ENCODE measurements at regions not wholly inside any gene's neighbourhood (a gene's known extent, or its start where the extent isn't known, plus 50 kb on each side); places are given as distances from the start of the nearest gene placed in this dataset.

DNA sequence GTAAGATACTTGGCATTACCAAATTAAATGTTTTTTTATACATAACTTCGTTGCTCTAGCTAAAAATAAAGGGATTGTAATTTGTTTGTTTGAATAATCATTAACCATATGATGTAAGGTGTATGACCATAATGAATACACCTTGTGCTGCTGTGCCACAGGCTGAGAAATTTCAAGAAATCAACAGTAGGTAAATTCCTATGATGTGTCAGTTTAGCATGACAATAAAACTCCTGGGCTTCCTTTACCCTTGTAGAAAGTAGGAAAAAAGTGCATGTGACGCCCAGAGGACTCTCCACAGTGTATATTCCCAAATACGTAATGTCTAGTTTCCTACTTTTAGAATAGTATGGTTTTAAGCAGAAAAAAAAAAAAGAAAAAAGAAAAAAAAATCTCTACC lies 208.1 kb downstream of the SATB1 start:
- no peaks in the 10 kb centered on the region for H4K20me1 ChIP-seq (replicated peaks in 1 of 2; ENCODE audit: control insufficient read depth in 1 of 2, insufficient read depth in 2 of 2, low read length in 2 of 2)
- H3K18ac ChIP-seq (ENCODE audit: extremely low read depth, low read length): no peak overlapping the region
- no peak overlapping the region for H2BK12ac ChIP-seq (ENCODE audit: low read depth, low read length)
- no peak for DNase-seq (ENCODE audit: low read depth in 1 of 2, low spot score in 2 of 2)
- no peak overlapping the region for H3K4me2 ChIP-seq (ENCODE audit: insufficient read depth in 1 of 2, low read depth in 2 of 2, low read length in 2 of 2)
- no peaks in the 10 kb centered on the region for H3K79me1 ChIP-seq (ENCODE audit: low read depth, low read length)
- no peak for FAIRE-seq
- no peak overlapping the region for H2AK5ac ChIP-seq (ENCODE audit: low read depth, low read length)
- H3K56ac ChIP-seq (replicated peaks; ENCODE audit: insufficient read length, low read depth, low read length): no peak overlapping the region
- no peak overlapping the region for H3K23ac ChIP-seq (ENCODE audit: insufficient read length)
- TF ChIP-seq KDM4A (IDR thresholded peaks at IDR 0.05; ENCODE audit: low read depth, low read length, severe bottlenecking) (no peak), RFX5 (IDR thresholded peaks at IDR 0.05; ENCODE audit: borderline replicate concordance, low read depth, low read length) (no peak), SUZ12 (IDR thresholded peaks at IDR 0.05; ENCODE audit: low read length) (no peak), TEAD4 (IDR thresholded peaks at IDR 0.05; ENCODE audit: low read depth, low read length) (no peak), CREB1 (IDR thresholded peaks at IDR 0.05) (no peak), RBBP5 (IDR thresholded peaks at IDR 0.05; ENCODE audit: borderline replicate concordance, low read depth, low read length) (no peak), MAFK (IDR thresholded peaks at IDR 0.05; ENCODE audit: low read depth, low read length) (no peak), TAF1 (IDR thresholded peaks at IDR 0.05; ENCODE audit: low read depth, low read length) (no peak), BCL11A (IDR thresholded peaks at IDR 0.05; ENCODE audit: low read depth in 2 of 2, low read length in 2 of 2) (no peak), PHF8 (conservative IDR thresholded peaks at IDR 0.05; ENCODE audit: low read depth, low read length) (no peak), NRF1 (IDR thresholded peaks at IDR 0.05; ENCODE audit: low read depth, low read length) (no peak)
- TF ChIP-seq, protein P1, sequence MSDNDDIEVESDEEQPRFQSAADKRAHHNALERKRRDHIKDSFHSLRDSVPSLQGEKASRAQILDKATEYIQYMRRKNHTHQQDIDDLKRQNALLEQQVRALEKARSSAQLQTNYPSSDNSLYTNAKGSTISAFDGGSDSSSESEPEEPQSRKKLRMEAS (IDR thresholded peaks at IDR 0.05): no peak
- H3K9me3 ChIP-seq (ENCODE audit: insufficient read depth in 2 of 2, low read depth in 1 of 2, low read length in 1 of 2): no peaks in the 10 kb centered on the region; a peak in 1 of 4 replicates
- no peak overlapping the region for H4K8ac ChIP-seq (ENCODE audit: extremely low read depth, insufficient read depth, low read length)
- no peak overlapping the region for H4K5ac ChIP-seq (ENCODE audit: insufficient read length, low read depth, low read length)
- no peaks in the 10 kb centered on the region for H3K79me2 ChIP-seq (ENCODE audit: control insufficient read depth in 1 of 2, insufficient read depth in 2 of 2, low read length in 2 of 2)
- no peak overlapping the region for H3K4ac ChIP-seq (replicated peaks; ENCODE audit: insufficient read length, low read depth, low read length)
- no peaks in the 10 kb centered on the region for H3K36me3 ChIP-seq (ENCODE audit: control insufficient read depth in 2 of 4, insufficient read depth in 4 of 4, low read length in 3 of 4)
- H3K27ac ChIP-seq (ENCODE audit: low read depth, low read length): no peak overlapping the region
- no peak overlapping the region for H2BK15ac ChIP-seq (ENCODE audit: low read length)
- no peak overlapping the region for H2BK120ac ChIP-seq (replicated peaks; ENCODE audit: low read depth, low read length)
- H4K91ac ChIP-seq (replicated peaks; ENCODE audit: insufficient read length, low read length): no peak overlapping the region
- H3K14ac ChIP-seq (ENCODE audit: insufficient read length): no peak overlapping the region
- H3K4me3 ChIP-seq (ENCODE audit: extremely low read depth in 1 of 4, insufficient read depth in 2 of 4, low read depth in 3 of 4, low read length in 4 of 4): no peak overlapping the region
- POLR2A ChIA-PET (ENCODE audit: partially characterized antibody): no interaction called here
- no peak overlapping the region for H2BK20ac ChIP-seq (ENCODE audit: low read length)
- H2BK5ac ChIP-seq (ENCODE audit: low read depth, low read length): no peak overlapping the region
- no peaks in the 10 kb centered on the region for H3K23me2 ChIP-seq (ENCODE audit: low read depth, low read length)
- no peak overlapping the region for H2AFZ ChIP-seq (ENCODE audit: low read length)
- H3K4me1 ChIP-seq (replicated peaks in 1 of 4; ENCODE audit: control insufficient read depth in 3 of 4, insufficient read depth in 4 of 4, low read length in 3 of 4): peaks cover 0 to 3% (median 0%) of the 10 kb centered on the region in 4 experiments; a peak in 1 of 7 replicates
- no peak overlapping the region for H3K9ac ChIP-seq (replicated peaks in 1 of 4; ENCODE audit: extremely low read depth in 1 of 4, low read depth in 3 of 4, low read length in 3 of 4)
- H3K27me3 ChIP-seq (replicated peaks in 1 of 4; ENCODE audit: control insufficient read depth in 3 of 4, extremely low read depth in 1 of 4, insufficient read depth in 3 of 4, low read length in 3 of 4): no peaks in the 10 kb centered on the region
- CTCF ChIA-PET (ENCODE audit: partially characterized antibody): no interaction called here
- 64% methylated on average over 3 of the region's 3 CpGs; no CpG with 5 or more reads in 1 of the 2 experiments for WGBS, 2 experiments (ENCODE audit: extremely low coverage in 1 of 2, insufficient coverage in 1 of 2, insufficient read length in 1 of 2, insufficient replicate concordance in 2 of 2, low coverage in 1 of 2, low lambda C conversion rate in 2 of 2, missing lambda C conversion rate in 1 of 2)

Measured in H1 (cell line).